Naive thymus-derived CD8-positive, alpha-beta T cell (primary cell): ENCODE measurements at regions not wholly inside any gene's neighbourhood (a gene's known extent, or its start where the extent isn't known, plus 50 kb on each side); places are given as distances from the start of the nearest gene placed in this dataset.
"Not testable (repeated sequence)": the region's sequence is repeated elsewhere in the genome, so short reads cannot be mapped to it uniquely, and the experiment has no call there.

Experiments used
- ATAC-seq, 2 donors: fragments of 150-1000 bp; cut with Tn5 transposase in 1 of 2; sonication (Bioruptor Pico), chemical (Tn5 transposase) in 1 of 2; 1 replicate in 1 of 2; 2 replicates in 1 of 2; pipeline ENCODE4 v1.10.0; 2021; ENCODE audit warnings: mild to moderate bottlenecking in 2 of 2, moderate library complexity in 2 of 2
- POLR2A ChIA-PET: fragments of 350-600 bp; sonication (Branson Sonifier 250); formaldehyde crosslinking; loops from one replicate; lab custom pipeline; 2021; ENCODE audit warnings: antibody characterized with exemption; lab: Charles Lee
- DNase-seq, 10 donors: peaks; one replicate each; pipeline versions ENCODE4 v3.0.0 to v3.0.0-alpha.2; 2020 to 2022
- H3K27ac Mint-ChIP-seq, 10 donors: one replicate each; pipeline ENCODE4 v1.8.0; 2020 to 2022; ENCODE audit warnings: mild to moderate bottlenecking in 10 of 10, mixed read lengths in 10 of 10, moderate library complexity in 4 of 10, inconsistent platforms in 1 of 10
- H3K27me3 Mint-ChIP-seq, 5 donors: one replicate each; pipeline ENCODE4 v1.8.0; 2021 to 2022; ENCODE audit warnings: mixed read lengths in 5 of 5
- H3K36me3 Mint-ChIP-seq, 3 donors: one replicate each; pipeline ENCODE4 v1.8.0; 2020 to 2022; ENCODE audit warnings: mixed read lengths in 3 of 3, mild to moderate bottlenecking in 2 of 3, inconsistent platforms in 1 of 3
- H3K4me1 Mint-ChIP-seq, 4 donors: one replicate each; pipeline ENCODE4 v1.8.0; 2021 to 2022; ENCODE audit warnings: mixed read lengths in 4 of 4
- H3K4me3 Mint-ChIP-seq, 10 donors: one replicate each; pipeline ENCODE4 v1.8.0; 2020 to 2022; ENCODE audit warnings: mild to moderate bottlenecking in 10 of 10, mixed read lengths in 10 of 10, moderate library complexity in 6 of 10, inconsistent platforms in 1 of 10
- H3K9me3 Mint-ChIP-seq, 9 donors: one replicate each; pipeline ENCODE4 v1.8.0; 2020 to 2022; ENCODE audit warnings: mixed read lengths in 9 of 9, mild to moderate bottlenecking in 3 of 9, inconsistent platforms in 1 of 9, moderate library complexity in 1 of 9

DNA sequence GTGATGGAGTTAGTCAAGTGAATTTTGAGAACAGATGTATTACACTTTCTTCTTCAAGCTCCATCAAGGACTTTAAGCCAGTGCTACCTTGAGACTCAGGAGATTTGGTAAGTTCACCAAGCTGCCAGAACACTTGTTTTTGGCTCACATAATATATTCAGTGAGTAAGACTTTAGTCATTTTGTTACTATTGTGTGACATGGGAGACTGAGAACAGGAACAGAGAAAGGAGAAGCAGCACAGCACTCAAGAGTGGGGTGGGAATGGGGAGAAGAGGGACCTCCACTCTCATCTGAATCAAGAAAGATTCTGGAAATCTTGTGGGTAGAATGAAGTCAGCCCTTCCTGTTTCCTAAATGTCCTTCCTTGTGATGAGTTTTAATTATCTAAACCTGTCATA lies 87.3 kb upstream of the TET2 start:
- H3K27ac Mint-ChIP-seq: no peak overlapping the region
- no peak for ATAC-seq
- no peak overlapping the region for H3K4me3 Mint-ChIP-seq
- no peaks in the 10 kb centered on the region for H3K9me3 Mint-ChIP-seq
- H3K4me1 Mint-ChIP-seq: peaks cover 7 to 25% (median 16%) of the 10 kb centered on the region in 4 donors
- no peaks in the 10 kb centered on the region for H3K27me3 Mint-ChIP-seq
- DNase-seq: no peak
- H3K36me3 Mint-ChIP-seq: no peaks in the 10 kb centered on the region
- POLR2A ChIA-PET: no interaction called here

DNA sequence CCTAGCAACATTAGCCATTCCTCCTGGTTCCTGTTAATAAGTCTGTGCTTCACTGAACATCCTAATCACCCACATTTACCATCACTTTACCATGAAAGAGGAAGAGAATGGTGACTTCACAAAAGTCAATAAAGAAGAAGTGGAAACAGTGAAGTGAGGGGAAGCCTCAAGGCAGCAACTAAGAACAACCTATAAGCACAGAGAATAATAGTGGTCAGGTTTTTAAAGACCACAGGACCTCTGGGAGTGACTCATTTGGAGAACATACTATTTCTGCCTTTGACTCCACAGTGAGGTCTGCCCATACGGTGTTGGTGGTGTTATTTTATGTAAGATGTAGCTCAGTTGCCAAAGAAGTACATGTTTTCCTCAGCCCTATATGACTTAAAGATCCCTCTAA lies 86.0 kb upstream of the TET2 start:
- DNase-seq (no peak), ATAC-seq (no peak)
- no peaks in the 10 kb centered on the region for H3K9me3 Mint-ChIP-seq
- H3K4me1 Mint-ChIP-seq: peaks cover 7 to 25% (median 16%) of the 10 kb centered on the region in 4 donors
- peak overlapping the region in 2 of 10 donors; percentile 14 to 25 for H3K27ac Mint-ChIP-seq
- POLR2A ChIA-PET: interaction anchor here (1.2 kb wide), 1 partner anchor 9 kb away, joined by 3 read pairs; no protein-coding TSS in a partner anchor
- H3K27me3 Mint-ChIP-seq: no peaks in the 10 kb centered on the region
- H3K4me3 Mint-ChIP-seq: no peak overlapping the region
- H3K36me3 Mint-ChIP-seq: no peaks in the 10 kb centered on the region

DNA sequence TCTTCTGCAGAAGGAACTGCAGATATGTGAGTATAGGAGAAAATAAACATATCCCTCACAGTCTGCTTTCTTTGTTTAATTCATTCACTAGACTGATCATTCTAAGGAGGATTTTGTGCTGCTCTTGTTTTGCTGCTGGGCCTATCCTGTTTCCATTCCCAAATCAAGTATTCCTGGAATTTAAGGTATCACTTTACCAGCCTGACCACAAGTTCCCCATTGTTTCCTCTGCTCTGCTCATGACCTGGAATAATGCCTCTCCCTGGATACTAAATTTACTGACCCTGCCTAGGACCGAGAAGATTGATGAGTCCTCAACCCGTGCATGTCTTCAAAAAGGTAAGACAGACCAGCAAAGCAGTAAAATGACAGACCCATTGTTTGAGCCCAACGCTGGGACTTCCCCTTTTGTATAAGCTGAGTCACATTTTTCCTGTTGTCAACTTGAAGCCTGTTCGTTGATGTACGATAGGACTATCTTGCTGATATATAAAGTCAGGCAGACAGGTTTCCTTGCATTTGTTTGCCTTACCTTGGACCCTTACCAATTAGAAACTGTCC lies 85.5 kb upstream of the TET2 start:
- Mint-ChIP-seq H3K27me3 (no peaks in the 10 kb centered on the region), H3K4me3 (peak overlapping the region in 7 of 10 donors; percentile 30 to 61 (median 37)), H3K27ac (peak overlapping the region in 3 of 10 donors; percentile 27 to 39 (median 33)), H3K4me1 (peaks cover 7 to 25% (median 16%) of the 10 kb centered on the region in 4 donors), H3K36me3 (no peaks in the 10 kb centered on the region), H3K9me3 (no peaks in the 10 kb centered on the region)
- DNase-seq (peak in 4 of 10 donors; percentile 1 to 23 (median 13)), ATAC-seq (peak; percentile 63 to 87)
- POLR2A ChIA-PET: interaction anchor here (1.2 kb wide), 1 partner anchor 9 kb away, joined by 3 read pairs; no protein-coding TSS in a partner anchor

DNA sequence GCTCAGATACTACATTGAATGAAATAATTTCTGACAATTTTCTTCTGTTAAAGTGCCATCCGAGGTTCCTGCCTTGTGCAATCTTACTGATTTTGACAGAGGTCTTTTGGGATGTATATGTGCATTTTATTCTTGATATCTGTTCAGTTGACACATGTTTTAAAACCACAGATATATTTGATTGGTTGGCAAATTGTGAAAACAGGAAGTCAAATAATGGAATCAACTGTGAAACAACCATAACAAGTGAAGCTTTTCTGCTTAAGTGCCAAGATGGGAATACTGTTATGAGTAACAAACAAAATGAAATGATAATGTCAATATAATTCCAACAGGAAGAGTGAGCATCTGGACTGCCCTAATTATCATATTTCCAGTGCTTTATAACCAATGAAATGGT lies 84.9 kb upstream of the TET2 start:
- Mint-ChIP-seq H3K4me3 (peak overlapping the region in 7 of 10 donors; percentile 31 to 61 (median 40)), H3K36me3 (no peaks in the 10 kb centered on the region), H3K27me3 (no peaks in the 10 kb centered on the region), H3K27ac (peak overlapping the region in 2 of 10 donors; percentile 14 to 39), H3K4me1 (peaks cover 7 to 25% (median 16%) of the 10 kb centered on the region in 4 donors), H3K9me3 (no peaks in the 10 kb centered on the region)
- POLR2A ChIA-PET: interaction anchor here (1.2 kb wide), 1 partner anchor 10 kb away, joined by 3 read pairs; no protein-coding TSS in a partner anchor
- DNase-seq: no peak
- ATAC-seq: no peak

DNA sequence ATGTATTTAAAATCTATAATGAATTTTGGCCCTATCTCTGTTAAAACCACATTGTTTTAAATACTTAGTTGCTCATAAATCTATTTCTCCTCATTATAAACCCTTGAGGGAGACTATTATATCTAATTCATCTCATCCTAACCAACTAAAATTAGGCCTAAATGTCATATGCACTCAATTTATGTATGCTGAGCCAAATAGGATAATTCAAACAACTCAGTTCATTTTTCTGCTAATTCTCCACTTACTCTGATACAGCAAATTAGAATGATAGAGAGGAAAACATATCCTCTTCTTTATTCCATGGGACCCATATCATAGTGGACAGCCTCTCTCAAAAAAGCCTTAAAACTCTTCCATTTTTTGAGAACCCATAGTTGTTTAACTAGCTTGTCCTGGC lies 80.3 kb upstream of the TET2 start:
- POLR2A ChIA-PET: no interaction called here
- Mint-ChIP-seq H3K4me3 (no peak overlapping the region), H3K9me3 (no peaks in the 10 kb centered on the region), H3K27ac (no peak overlapping the region), H3K36me3 (no peaks in the 10 kb centered on the region), H3K27me3 (no peaks in the 10 kb centered on the region), H3K4me1 (peaks cover 1 to 6% (median 5%) of the 10 kb centered on the region in 4 donors)
- ATAC-seq (no peak), DNase-seq (no peak)

DNA sequence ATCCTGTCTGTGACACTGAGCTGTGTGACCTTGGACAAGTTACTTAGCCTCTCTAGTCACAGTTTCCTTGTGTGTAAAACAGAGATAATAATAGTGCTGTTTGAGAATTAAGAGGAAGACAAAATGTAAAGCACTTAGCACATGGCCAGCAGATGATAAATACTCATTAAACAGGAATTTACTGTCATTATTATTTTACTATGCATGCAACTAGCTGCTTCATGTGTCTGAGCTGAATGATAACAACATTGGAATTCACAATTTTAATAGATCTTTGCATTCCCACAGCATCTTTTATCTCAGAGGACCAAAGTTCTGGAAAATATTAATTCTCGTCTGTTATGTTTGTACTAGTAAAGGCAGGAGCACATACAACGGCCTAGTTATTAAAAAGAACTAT lies 79.2 kb upstream of the TET2 start:
- Mint-ChIP-seq H3K27ac (no peak overlapping the region), H3K9me3 (no peaks in the 10 kb centered on the region), H3K36me3 (no peaks in the 10 kb centered on the region), H3K27me3 (no peaks in the 10 kb centered on the region), H3K4me1 (no peaks in the 10 kb centered on the region), H3K4me3 (no peak overlapping the region)
- POLR2A ChIA-PET: interaction anchor here (0.6 kb wide), 1 partner anchor 298 kb away, joined by 3 read pairs; no protein-coding TSS in a partner anchor
- ATAC-seq (no peak), DNase-seq (no peak)

DNA sequence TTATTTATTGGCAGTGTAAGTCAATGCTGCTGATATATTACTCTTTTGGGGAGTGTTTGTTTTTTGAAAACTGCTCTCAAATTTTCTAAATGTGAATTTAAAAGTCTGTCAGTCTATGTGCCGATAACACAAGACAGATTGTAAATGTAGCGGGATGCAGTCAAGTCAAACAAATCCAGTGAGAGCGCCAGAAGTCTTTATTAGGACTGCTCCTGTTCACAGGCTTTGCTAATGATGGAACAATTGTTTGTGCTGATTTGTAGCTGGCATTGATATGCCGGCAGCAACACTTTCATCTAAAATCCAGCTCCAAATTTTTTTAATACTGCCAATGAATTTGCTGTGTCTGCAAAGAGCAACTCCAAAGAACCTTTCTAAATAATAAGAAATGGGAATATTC lies 78.7 kb upstream of the TET2 start:
- Mint-ChIP-seq H3K27ac (no peak overlapping the region), H3K4me3 (no peak overlapping the region), H3K27me3 (no peaks in the 10 kb centered on the region), H3K36me3 (no peaks in the 10 kb centered on the region), H3K4me1 (no peaks in the 10 kb centered on the region), H3K9me3 (no peaks in the 10 kb centered on the region)
- no peak for DNase-seq
- POLR2A ChIA-PET: interaction anchor here (0.6 kb wide), 1 partner anchor 297 kb away, joined by 3 read pairs; no protein-coding TSS in a partner anchor
- ATAC-seq: no peak

DNA sequence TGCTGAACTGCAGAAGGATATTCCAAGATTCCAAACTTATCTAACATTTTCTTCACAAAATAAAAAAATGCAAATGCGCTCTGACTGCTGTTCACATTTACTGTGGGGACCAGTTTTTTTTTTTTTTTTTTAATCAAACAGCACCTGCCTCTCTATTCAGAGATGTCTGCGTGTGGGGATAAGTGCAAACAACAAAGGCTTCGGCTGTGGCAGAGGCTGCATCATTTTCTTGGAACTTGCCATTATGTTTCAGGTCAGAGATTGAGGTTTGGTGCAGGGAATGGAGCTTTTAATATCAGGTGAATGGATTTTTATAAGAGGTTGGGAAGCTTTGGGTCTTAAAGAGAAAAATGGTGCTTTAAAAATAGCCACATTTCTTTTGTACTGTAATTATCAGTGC lies 78.2 kb upstream of the TET2 start:
- DNase-seq (no peak), ATAC-seq (no peak)
- H3K27ac Mint-ChIP-seq: no peak overlapping the region
- H3K4me3 Mint-ChIP-seq: no peak overlapping the region
- H3K4me1 Mint-ChIP-seq: no peaks in the 10 kb centered on the region
- POLR2A ChIA-PET: no interaction called here
- no peaks in the 10 kb centered on the region for H3K9me3 Mint-ChIP-seq
- H3K27me3 Mint-ChIP-seq: no peaks in the 10 kb centered on the region
- H3K36me3 Mint-ChIP-seq: no peaks in the 10 kb centered on the region

DNA sequence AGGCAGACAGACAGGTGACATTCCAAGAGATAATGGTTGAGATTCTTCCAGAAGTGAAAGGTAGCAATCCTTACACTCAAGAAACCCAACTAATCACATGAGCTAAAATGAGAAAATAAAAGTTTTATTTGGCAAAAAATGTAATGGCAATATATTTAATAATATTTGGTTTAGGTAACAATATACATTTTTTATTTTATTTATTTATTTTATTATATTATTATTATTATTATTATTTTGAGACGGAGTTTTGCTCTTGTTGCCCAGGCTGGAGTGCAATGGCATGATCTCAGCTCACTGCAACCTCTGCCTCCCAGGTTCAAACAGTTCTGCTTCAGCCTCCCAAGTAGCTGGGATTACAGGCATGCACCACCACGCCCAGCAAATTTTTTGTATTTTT lies 74.6 kb upstream of the TET2 start:
- DNase-seq, H3K36me3 Mint-ChIP-seq, H3K4me3 Mint-ChIP-seq, H3K9me3 Mint-ChIP-seq, H3K4me1 Mint-ChIP-seq, H3K27me3 Mint-ChIP-seq, POLR2A ChIA-PET, ATAC-seq, H3K27ac Mint-ChIP-seq: not testable (repeated sequence)

DNA sequence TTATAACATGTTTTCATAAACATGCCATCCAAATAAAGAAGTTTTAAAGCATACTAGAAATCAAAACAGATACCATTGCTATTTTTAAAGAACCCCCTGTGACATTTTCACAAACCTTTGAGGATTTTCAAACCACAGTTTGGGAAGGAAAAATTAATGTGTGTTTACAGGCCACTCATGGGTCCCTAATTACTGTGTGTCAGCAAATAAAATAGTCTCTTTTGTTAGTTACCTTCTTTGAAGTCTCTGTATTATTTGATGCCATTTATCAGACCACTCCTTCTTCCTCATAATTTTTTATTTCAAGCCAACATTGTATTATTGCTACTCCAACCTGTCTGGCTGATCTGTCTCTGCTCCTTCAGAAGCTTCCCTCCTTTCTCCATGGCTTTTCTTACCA lies 72.6 kb upstream of the TET2 start:
- DNase-seq (no peak), ATAC-seq (no peak)
- Mint-ChIP-seq H3K27me3 (peaks cover 0 to 2% (median 0%) of the 10 kb centered on the region in 5 donors), H3K36me3 (no peaks in the 10 kb centered on the region), H3K9me3 (no peaks in the 10 kb centered on the region), H3K4me3 (no peak overlapping the region), H3K4me1 (no peaks in the 10 kb centered on the region), H3K27ac (no peak overlapping the region)
- POLR2A ChIA-PET: interaction anchor here (1.3 kb wide), 1 partner anchor 10 kb away, joined by 3 read pairs; no protein-coding TSS in a partner anchor

DNA sequence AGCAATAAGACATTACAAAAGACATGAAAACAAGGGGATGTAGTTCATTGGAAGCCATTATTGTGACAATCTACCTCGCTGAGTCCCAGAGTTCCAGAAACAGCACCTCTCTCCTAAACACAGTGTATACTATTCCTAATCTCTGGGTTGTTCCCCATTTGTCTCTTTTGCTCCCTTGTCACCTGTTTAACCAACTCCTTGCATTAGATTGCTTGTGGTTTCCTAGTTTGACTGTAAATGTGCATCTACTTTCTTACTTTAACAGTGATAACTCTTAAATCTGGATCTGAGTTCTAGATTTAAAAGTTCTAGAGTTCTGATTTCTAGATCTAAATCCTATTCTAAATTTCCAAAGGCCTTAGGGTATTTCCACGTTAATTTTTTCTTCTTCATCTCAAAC lies 71.6 kb upstream of the TET2 start:
- Mint-ChIP-seq H3K27ac (no peak overlapping the region), H3K36me3 (no peaks in the 10 kb centered on the region), H3K4me3 (no peak overlapping the region), H3K4me1 (no peaks in the 10 kb centered on the region), H3K9me3 (peaks cover 0 to 2% (median 0%) of the 10 kb centered on the region in 9 donors), H3K27me3 (peaks cover 0 to 2% (median 0%) of the 10 kb centered on the region in 5 donors)
- POLR2A ChIA-PET: interaction anchor here (1.3 kb wide), 1 partner anchor 11 kb away, joined by 3 read pairs; no protein-coding TSS in a partner anchor
- DNase-seq (no peak), ATAC-seq (no peak)

DNA sequence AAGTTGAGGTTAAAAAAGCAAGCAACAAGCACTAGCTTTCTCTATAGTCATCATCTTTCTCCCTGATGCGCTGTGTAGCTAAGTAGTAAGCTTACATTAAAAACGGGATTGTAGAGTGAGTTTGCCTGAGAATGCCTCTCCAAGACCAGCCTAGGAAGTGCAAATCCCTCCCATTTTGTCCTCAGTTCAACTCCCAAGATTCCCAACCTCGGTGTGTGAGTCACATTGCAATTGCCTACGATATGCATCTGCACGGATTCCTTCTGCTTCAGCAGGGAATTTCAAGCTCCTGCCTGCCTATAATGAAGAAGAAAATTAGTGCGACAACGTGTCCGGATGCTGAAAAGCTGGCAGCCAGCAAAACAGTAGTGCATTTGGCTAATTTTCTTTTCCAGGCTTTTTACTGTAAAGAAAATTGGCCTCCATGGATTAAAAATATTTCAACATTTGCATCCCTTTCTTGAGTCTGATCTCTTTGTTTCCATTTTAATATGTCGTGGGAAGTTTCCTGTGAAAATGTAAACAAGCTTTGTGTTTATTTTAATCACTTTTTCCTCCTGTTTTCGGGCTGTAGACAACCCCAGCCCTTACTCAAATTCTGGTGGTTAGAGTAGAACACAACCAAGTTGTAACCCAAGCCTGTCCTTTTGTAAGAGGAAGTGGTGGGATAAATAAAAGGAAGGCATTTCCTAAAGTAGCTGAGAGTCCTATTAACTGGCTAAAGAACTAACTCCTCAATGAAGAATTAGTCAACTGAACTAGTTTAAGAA lies 58.4 kb upstream of the TET2 start:
- no peak for DNase-seq
- POLR2A ChIA-PET: no interaction called here
- no peak overlapping the region for H3K4me3 Mint-ChIP-seq

DNA sequence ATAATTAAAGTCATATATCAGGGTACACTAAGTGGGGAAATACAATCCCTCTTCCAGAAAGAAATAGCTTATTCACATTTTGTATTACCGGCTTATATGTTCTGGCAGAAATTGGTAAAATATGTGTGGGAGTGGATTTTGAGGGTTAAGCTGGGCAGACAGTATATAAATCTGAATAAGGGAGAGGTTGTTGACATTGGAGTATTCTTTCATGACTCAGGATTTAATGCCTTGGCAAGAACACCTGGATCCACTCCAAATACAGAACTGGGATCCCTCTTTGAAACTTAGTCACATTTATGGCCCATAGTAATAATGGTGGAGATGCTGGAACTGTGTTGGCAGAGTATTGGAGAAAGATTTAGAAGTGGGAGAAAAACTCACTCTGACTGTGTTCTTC lies 54.3 kb upstream of the TET2 start:
- Mint-ChIP-seq H3K4me1 (peaks cover 0 to 1% (median 0%) of the 10 kb centered on the region in 4 donors), H3K27ac (no peak overlapping the region)
- POLR2A ChIA-PET: no interaction called here

More for the DNA sequence above, 58.4 kb upstream of the TET2 start:
- no peak for ATAC-seq
- Mint-ChIP-seq H3K27ac (no peak overlapping the region), H3K27me3 (peaks cover 0 to 7% (median 3%) of the 10 kb centered on the region in 5 donors), H3K4me1 (peaks cover 0 to 1% (median 0%) of the 10 kb centered on the region in 4 donors), H3K9me3 (peaks cover 0 to 29% (median 16%) of the 10 kb centered on the region in 9 donors), H3K36me3 (peaks cover 0 to 19% (median 12%) of the 10 kb centered on the region in 3 donors)

More for the DNA sequence above, 54.3 kb upstream of the TET2 start:
- Mint-ChIP-seq H3K27me3 (peaks cover 0 to 7% (median 0%) of the 10 kb centered on the region in 5 donors), H3K9me3 (peaks cover 2 to 61% (median 26%) of the 10 kb centered on the region in 9 donors), H3K4me3 (no peak overlapping the region), H3K36me3 (peaks cover 0 to 34% (median 16%) of the 10 kb centered on the region in 3 donors)
- DNase-seq (no peak), ATAC-seq (no peak)
